Immature natural killer cell (primary cell): ENCODE measurements at regions not wholly inside any gene's neighbourhood (a gene's known extent, or its start where the extent isn't known, plus 50 kb on each side); places are given as distances from the start of the nearest gene placed in this dataset.

Experiments
- DNase-seq, 3 donors: peaks; one replicate each; pipeline ENCODE4 v3.0.0; 2022; ENCODE audit warnings: mixed read lengths in 1 of 3
- H3K27ac Mint-ChIP-seq, 6 donors: one replicate each; pipeline ENCODE4 v1.8.0; 2020; ENCODE audit warnings: mixed read lengths in 6 of 6, mild to moderate bottlenecking in 5 of 6, inconsistent platforms in 4 of 6, moderate library complexity in 3 of 6
- H3K27me3 Mint-ChIP-seq, 3 donors: one replicate each; pipeline ENCODE4 v1.8.0; 2020 to 2021; ENCODE audit warnings: low read depth in 3 of 3, mild to moderate bottlenecking in 3 of 3, mixed read lengths in 3 of 3, moderate library complexity in 3 of 3, inconsistent platforms in 1 of 3
- H3K36me3 Mint-ChIP-seq, 3 donors: one replicate each; pipeline ENCODE4 v1.8.0; 2020; ENCODE audit warnings: mixed read lengths in 3 of 3, inconsistent platforms in 2 of 3, mild to moderate bottlenecking in 2 of 3
- H3K4me1 Mint-ChIP-seq, 2 donors: one replicate each; pipeline ENCODE4 v1.8.0; 2020; ENCODE audit warnings: inconsistent platforms in 2 of 2, mild to moderate bottlenecking in 2 of 2, mixed read lengths in 2 of 2, moderate library complexity in 1 of 2
- H3K4me3 Mint-ChIP-seq, 5 donors: one replicate each; pipeline ENCODE4 v1.8.0; 2020; ENCODE audit warnings: mild to moderate bottlenecking in 5 of 5, mixed read lengths in 5 of 5, inconsistent platforms in 3 of 5, moderate library complexity in 3 of 5
- H3K9me3 Mint-ChIP-seq, 6 donors: one replicate each; pipeline ENCODE4 v1.8.0; 2020; ENCODE audit warnings: mild to moderate bottlenecking in 6 of 6, mixed read lengths in 6 of 6, inconsistent platforms in 4 of 6, moderate library complexity in 3 of 6

- DNase-seq, result no peak
- no peak overlapping the region for H3K4me3 Mint-ChIP-seq
- H3K36me3 Mint-ChIP-seq, result no peaks in the 10 kb centered on the region
- H3K27me3 Mint-ChIP-seq, result peaks cover 0 to 14% (median 0%) of the 10 kb centered on the region in 3 donors
- H3K4me1 Mint-ChIP-seq, result no peaks in the 10 kb centered on the region
- H3K27ac Mint-ChIP-seq, result no peak overlapping the region
- peaks cover 0 to 3% (median 0%) of the 10 kb centered on the region in 6 donors for H3K9me3 Mint-ChIP-seq
Observed at GRCh38 chr5:74237571-74238145, 402.9 kb downstream of the ENC1 start.

- H3K27ac Mint-ChIP-seq, result no peak overlapping the region
- no peak overlapping the region for H3K4me3 Mint-ChIP-seq
- H3K9me3 Mint-ChIP-seq, result peaks cover 0 to 3% (median 0%) of the 10 kb centered on the region in 6 donors
- no peaks in the 10 kb centered on the region for H3K4me1 Mint-ChIP-seq
- H3K27me3 Mint-ChIP-seq, result peaks cover 0 to 14% (median 2%) of the 10 kb centered on the region in 3 donors
- no peaks in the 10 kb centered on the region for H3K36me3 Mint-ChIP-seq
- DNase-seq, result no peak
Observed at GRCh38 chr5:74235552-74235951, 405.0 kb downstream of the ENC1 start.

- Mint-ChIP-seq H3K4me1 (no peaks in the 10 kb centered on the region), H3K9me3 (peaks cover 0 to 1% (median 0%) of the 10 kb centered on the region in 6 donors), H3K27ac (no peak overlapping the region), H3K4me3 (no peak overlapping the region), H3K27me3 (peaks cover 0 to 21% (median 4%) of the 10 kb centered on the region in 3 donors), H3K36me3 (no peaks in the 10 kb centered on the region)
- DNase-seq, result no peak
Observed at GRCh38 chr5:74233571-74233970, 407.0 kb downstream of the ENC1 start.

GRCh38 chr5:74233091-74233490 lies 407.4 kb downstream of the ENC1 start:
- no peak for DNase-seq
- H3K36me3 Mint-ChIP-seq, result no peaks in the 10 kb centered on the region
- no peak overlapping the region for H3K27ac Mint-ChIP-seq
- peaks cover 0 to 1% (median 0%) of the 10 kb centered on the region in 6 donors for H3K9me3 Mint-ChIP-seq
- H3K4me3 Mint-ChIP-seq, result no peak overlapping the region
- no peaks in the 10 kb centered on the region for H3K4me1 Mint-ChIP-seq
- peaks cover 0 to 17% (median 4%) of the 10 kb centered on the region in 3 donors for H3K27me3 Mint-ChIP-seq

GRCh38 chr5:74232276-74232675 lies 408.3 kb downstream of the ENC1 start:
- no peak for DNase-seq
- H3K4me1 Mint-ChIP-seq, result no peaks in the 10 kb centered on the region
- H3K4me3 Mint-ChIP-seq, result no peak overlapping the region
- H3K27me3 Mint-ChIP-seq, result peaks cover 0 to 18% (median 4%) of the 10 kb centered on the region in 3 donors
- peaks cover 0 to 1% (median 0%) of the 10 kb centered on the region in 6 donors for H3K9me3 Mint-ChIP-seq
- no peaks in the 10 kb centered on the region for H3K36me3 Mint-ChIP-seq
- no peak overlapping the region for H3K27ac Mint-ChIP-seq

GRCh38 chr5:74231697-74232096 lies 408.8 kb downstream of the ENC1 start:
- DNase-seq, result no peak
- Mint-ChIP-seq H3K9me3 (peaks cover 0 to 1% (median 0%) of the 10 kb centered on the region in 6 donors), H3K27me3 (peaks cover 0 to 15% (median 4%) of the 10 kb centered on the region in 3 donors), H3K27ac (no peak overlapping the region), H3K4me3 (no peak overlapping the region), H3K36me3 (no peaks in the 10 kb centered on the region), H3K4me1 (no peaks in the 10 kb centered on the region)

GRCh38 chr5:74226716-74227485 lies 413.6 kb downstream of the ENC1 start:
- no peak for DNase-seq
- no peaks in the 10 kb centered on the region for H3K36me3 Mint-ChIP-seq
- peaks cover 2 to 24% (median 2%) of the 10 kb centered on the region in 3 donors for H3K27me3 Mint-ChIP-seq
- no peak overlapping the region for H3K4me3 Mint-ChIP-seq
- no peaks in the 10 kb centered on the region for H3K4me1 Mint-ChIP-seq
- peaks cover 0 to 5% (median under 1%) of the 10 kb centered on the region in 6 donors for H3K9me3 Mint-ChIP-seq
- H3K27ac Mint-ChIP-seq, result no peak overlapping the region

- Mint-ChIP-seq H3K27me3 (peaks cover 2 to 24% (median 2%) of the 10 kb centered on the region in 3 donors), H3K36me3 (no peaks in the 10 kb centered on the region), H3K27ac (no peak overlapping the region), H3K4me1 (no peaks in the 10 kb centered on the region), H3K4me3 (no peak overlapping the region), H3K9me3 (peaks cover 0 to 5% (median 0%) of the 10 kb centered on the region in 6 donors)
- DNase-seq, result no peak
Observed at GRCh38 chr5:74225587-74225986, 414.9 kb downstream of the ENC1 start.

- Mint-ChIP-seq H3K27me3 (peaks cover 2 to 19% (median 4%) of the 10 kb centered on the region in 3 donors), H3K4me3 (no peak overlapping the region), H3K27ac (no peak overlapping the region), H3K4me1 (no peaks in the 10 kb centered on the region), H3K9me3 (peaks cover 0 to 7% (median 0%) of the 10 kb centered on the region in 6 donors), H3K36me3 (no peaks in the 10 kb centered on the region)
- no peak for DNase-seq
Observed at GRCh38 chr5:74224331-74224730, 416.2 kb downstream of the ENC1 start.

GRCh38 chr5:74222806-74223205 lies 417.7 kb downstream of the ENC1 start:
- no peaks in the 10 kb centered on the region for H3K4me1 Mint-ChIP-seq
- no peak overlapping the region for H3K4me3 Mint-ChIP-seq
- peaks cover 0 to 7% (median 3%) of the 10 kb centered on the region in 6 donors for H3K9me3 Mint-ChIP-seq
- no peak for DNase-seq
- H3K27ac Mint-ChIP-seq, result no peak overlapping the region
- H3K36me3 Mint-ChIP-seq, result no peaks in the 10 kb centered on the region
- peaks cover 2 to 11% (median 4%) of the 10 kb centered on the region in 3 donors for H3K27me3 Mint-ChIP-seq

- no peaks in the 10 kb centered on the region for H3K4me1 Mint-ChIP-seq
- H3K27ac Mint-ChIP-seq, result no peak overlapping the region
- no peak overlapping the region for H3K4me3 Mint-ChIP-seq
Observed at GRCh38 chr5:74221413-74221812, 419.1 kb downstream of the ENC1 start.

GRCh38 chr5:74216012-74216411 lies 424.5 kb downstream of the ENC1 start:
- no peak overlapping the region for H3K4me3 Mint-ChIP-seq
- no peak for DNase-seq
- peaks cover 4 to 11% (median 4%) of the 10 kb centered on the region in 3 donors for H3K27me3 Mint-ChIP-seq
- H3K9me3 Mint-ChIP-seq, result peaks cover 0 to 5% (median 2%) of the 10 kb centered on the region in 6 donors
- no peaks in the 10 kb centered on the region for H3K36me3 Mint-ChIP-seq
- no peaks in the 10 kb centered on the region for H3K4me1 Mint-ChIP-seq
- H3K27ac Mint-ChIP-seq, result no peak overlapping the region

More at GRCh38 chr5:74221413-74221812, 419.1 kb downstream of the ENC1 start:
- H3K9me3 Mint-ChIP-seq, result peaks cover 0 to 8% (median 3%) of the 10 kb centered on the region in 6 donors
- H3K27me3 Mint-ChIP-seq, result peaks cover 4 to 15% (median 11%) of the 10 kb centered on the region in 3 donors
- H3K36me3 Mint-ChIP-seq, result no peaks in the 10 kb centered on the region
- DNase-seq, result no peak

GRCh38 chr5:74212336-74212735 lies 428.2 kb downstream of the ENC1 start:
- Mint-ChIP-seq H3K27me3 (peaks cover 0 to 10% (median 3%) of the 10 kb centered on the region in 3 donors), H3K27ac (no peak overlapping the region), H3K9me3 (peaks cover 0 to 5% (median 0%) of the 10 kb centered on the region in 6 donors), H3K4me1 (no peaks in the 10 kb centered on the region), H3K36me3 (no peaks in the 10 kb centered on the region), H3K4me3 (no peak overlapping the region)
- DNase-seq, result peak in 1 of 3 donors; percentile 6

- no peaks in the 10 kb centered on the region for H3K4me1 Mint-ChIP-seq
- H3K4me3 Mint-ChIP-seq, result no peak overlapping the region
- no peaks in the 10 kb centered on the region for H3K9me3 Mint-ChIP-seq
- peaks cover 0 to 2% (median 0%) of the 10 kb centered on the region in 3 donors for H3K27me3 Mint-ChIP-seq
- no peaks in the 10 kb centered on the region for H3K36me3 Mint-ChIP-seq
- no peak for DNase-seq
- no peak overlapping the region for H3K27ac Mint-ChIP-seq
Observed at GRCh38 chr5:74209571-74209970, 431.0 kb downstream of the ENC1 start.
